ENCODE measurements at regions not wholly inside any gene's neighbourhood (a gene's known extent, or its start where the extent isn't known, plus 50 kb on each side); places are given as distances from the start of the nearest gene placed in this dataset.
"Not testable (repeated sequence)": the region's sequence is repeated elsewhere in the genome, so short reads cannot be mapped to it uniquely, and the experiment has no call there.

DNA sequence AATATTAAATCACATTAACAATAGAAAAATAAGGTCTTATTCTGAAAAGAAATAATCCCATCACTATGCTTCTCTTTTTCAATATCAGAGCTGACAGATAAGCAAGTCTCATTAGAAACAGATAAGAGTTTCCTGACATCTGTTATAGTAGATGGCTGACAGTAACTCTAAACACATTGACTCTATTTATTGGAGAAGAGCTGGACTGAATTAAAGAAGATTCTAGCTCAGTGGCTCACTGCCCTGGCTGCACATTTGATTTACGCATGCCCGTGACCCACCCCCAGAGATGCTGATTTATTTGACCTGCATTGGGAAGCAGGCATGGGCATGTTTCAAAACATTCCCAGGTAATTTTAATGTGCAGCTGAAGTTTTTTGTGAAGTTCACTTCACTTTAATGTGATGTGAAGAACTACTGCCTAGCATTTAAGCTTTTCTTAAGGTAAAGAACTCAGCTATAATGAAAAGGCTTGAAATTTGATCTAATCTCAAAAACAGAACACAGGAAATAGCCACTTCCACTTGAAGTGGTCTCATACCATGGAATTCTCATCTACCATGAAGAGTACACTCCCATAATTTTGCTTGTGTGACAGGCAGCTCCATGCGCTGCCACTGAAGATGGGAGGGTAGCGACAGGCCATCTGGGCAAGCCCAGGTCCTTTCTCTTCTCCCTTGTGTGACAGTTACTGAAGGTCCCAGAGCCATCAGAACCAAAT lies 162.3 kb downstream of the TPBG start:
- Histone ChIP-seq H3K27ac (ENCODE audit: low read depth, low read length, poor library complexity, severe bottlenecking) (no peak overlapping the region), H2AFZ (ENCODE audit: low read length) (no peak overlapping the region), H3K9me2 (ENCODE audit: insufficient read depth, low read length) (no peaks in the 10 kb centered on the region), H3K4me3 (ENCODE audit: low read depth, low read length, poor library complexity, severe bottlenecking) (no peak overlapping the region), H3K9me3 (ENCODE audit: low read length) (no peaks in the 10 kb centered on the region), H3K79me2 (ENCODE audit: insufficient read depth, low read depth, low read length) (no peaks in the 10 kb centered on the region), H3K4me2 (ENCODE audit: low read length) (no peak overlapping the region), H4K20me1 (ENCODE audit: insufficient read depth, low read length) (no peaks in the 10 kb centered on the region), H3K4me1 (ENCODE audit: insufficient read depth, low read length, poor library complexity, severe bottlenecking) (no peaks in the 10 kb centered on the region), H3K36me3 (ENCODE audit: insufficient read depth, low read length) (no peaks in the 10 kb centered on the region)
- BruUV-seq (replicated peaks), result no TSS peak
- POLR2A ChIA-PET, result no interaction called here
- TF ChIP-seq EZH2phosphoT487 (IDR thresholded peaks at IDR 0.05; ENCODE audit: borderline replicate concordance, low read depth, low read length), result no peak
- TF ChIP-seq, protein P1, sequence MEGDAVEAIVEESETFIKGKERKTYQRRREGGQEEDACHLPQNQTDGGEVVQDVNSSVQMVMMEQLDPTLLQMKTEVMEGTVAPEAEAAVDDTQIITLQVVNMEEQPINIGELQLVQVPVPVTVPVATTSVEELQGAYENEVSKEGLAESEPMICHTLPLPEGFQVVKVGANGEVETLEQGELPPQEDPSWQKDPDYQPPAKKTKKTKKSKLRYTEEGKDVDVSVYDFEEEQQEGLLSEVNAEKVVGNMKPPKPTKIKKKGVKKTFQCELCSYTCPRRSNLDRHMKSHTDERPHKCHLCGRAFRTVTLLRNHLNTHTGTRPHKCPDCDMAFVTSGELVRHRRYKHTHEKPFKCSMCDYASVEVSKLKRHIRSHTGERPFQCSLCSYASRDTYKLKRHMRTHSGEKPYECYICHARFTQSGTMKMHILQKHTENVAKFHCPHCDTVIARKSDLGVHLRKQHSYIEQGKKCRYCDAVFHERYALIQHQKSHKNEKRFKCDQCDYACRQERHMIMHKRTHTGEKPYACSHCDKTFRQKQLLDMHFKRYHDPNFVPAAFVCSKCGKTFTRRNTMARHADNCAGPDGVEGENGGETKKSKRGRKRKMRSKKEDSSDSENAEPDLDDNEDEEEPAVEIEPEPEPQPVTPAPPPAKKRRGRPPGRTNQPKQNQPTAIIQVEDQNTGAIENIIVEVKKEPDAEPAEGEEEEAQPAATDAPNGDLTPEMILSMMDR (conservative IDR thresholded peaks at IDR 0.05; ENCODE audit: low read length), result no peak
- CTCF ChIA-PET (ENCODE audit: unreplicated experiment), result no interaction called here
- intact Hi-C loops (cut with micrococcal nuclease; ENCODE audit: unreplicated experiment), result no loop called here
- DNase-seq (ENCODE audit: low spot score), result no peak

DNA sequence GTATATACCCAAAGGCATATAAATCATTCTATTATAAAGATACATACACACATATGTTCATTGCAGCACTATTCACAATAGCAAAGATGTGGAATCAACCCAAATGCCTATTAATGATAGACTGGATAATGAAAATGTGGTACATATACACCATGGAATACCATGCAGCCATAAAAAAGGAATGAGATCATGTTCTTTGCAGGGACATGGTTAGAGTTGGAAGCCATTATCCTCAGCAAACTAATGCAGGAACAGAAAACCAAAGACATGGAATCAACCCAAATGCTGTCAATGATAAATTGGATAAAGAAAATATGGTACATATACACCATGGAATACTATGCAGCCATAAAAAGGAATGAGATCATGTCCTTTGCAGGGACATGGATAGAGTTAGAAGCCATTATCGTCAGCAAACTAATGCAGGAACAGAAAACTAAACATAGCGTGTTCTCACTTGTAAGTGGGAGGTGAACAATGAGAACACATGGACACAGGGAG lies 166.4 kb downstream of the TPBG start:
- H3K36me3 ChIP-seq (ENCODE audit: insufficient read depth, low read length); H3K4me1 ChIP-seq (ENCODE audit: insufficient read depth, low read length, poor library complexity, severe bottlenecking); POLR2A ChIA-PET; intact Hi-C loops (cut with micrococcal nuclease; ENCODE audit: unreplicated experiment); H3K27ac ChIP-seq (ENCODE audit: low read depth, low read length, poor library complexity, severe bottlenecking); H3K9me2 ChIP-seq (ENCODE audit: insufficient read depth, low read length); H3K4me3 ChIP-seq (ENCODE audit: low read depth, low read length, poor library complexity, severe bottlenecking); BruUV-seq (replicated peaks); H3K4me2 ChIP-seq (ENCODE audit: low read length); H3K9me3 ChIP-seq (ENCODE audit: low read length); H4K20me1 ChIP-seq (ENCODE audit: insufficient read depth, low read length); H3K79me2 ChIP-seq (ENCODE audit: insufficient read depth, low read depth, low read length); CTCF ChIA-PET (ENCODE audit: unreplicated experiment); DNase-seq (ENCODE audit: low spot score); H2AFZ ChIP-seq (ENCODE audit: low read length): not testable (repeated sequence)

DNA sequence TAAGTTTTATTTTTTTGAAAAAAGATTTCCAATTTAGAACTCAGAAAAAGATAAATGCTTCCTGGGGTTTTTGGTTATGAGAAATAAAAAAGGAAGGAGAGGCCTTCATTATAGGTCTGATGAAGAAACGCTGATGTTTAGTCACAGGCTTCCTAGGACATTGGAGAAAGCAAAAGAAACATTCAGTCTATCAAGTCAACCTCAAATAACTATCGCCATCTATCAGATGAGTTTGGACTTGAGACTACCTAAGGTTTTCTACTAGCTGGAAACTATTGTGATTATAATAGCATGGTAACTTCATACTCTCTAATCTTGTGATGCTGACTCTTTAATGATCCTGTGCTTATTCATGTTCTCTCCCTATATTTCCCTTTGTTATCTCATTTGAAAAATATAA lies 171.3 kb downstream of the TPBG start:
- no TSS peak for BruUV-seq (replicated peaks)
- Histone ChIP-seq H3K79me2 (ENCODE audit: insufficient read depth, low read depth, low read length) (no peaks in the 10 kb centered on the region), H3K9me2 (ENCODE audit: insufficient read depth, low read length) (no peaks in the 10 kb centered on the region), H2AFZ (ENCODE audit: low read length) (no peak overlapping the region), H3K4me2 (ENCODE audit: low read length) (no peak overlapping the region), H3K27ac (ENCODE audit: low read depth, low read length, poor library complexity, severe bottlenecking) (no peak overlapping the region), H3K4me3 (ENCODE audit: low read depth, low read length, poor library complexity, severe bottlenecking) (no peak overlapping the region), H3K9me3 (ENCODE audit: low read length) (no peaks in the 10 kb centered on the region), H3K36me3 (ENCODE audit: insufficient read depth, low read length) (no peaks in the 10 kb centered on the region), H4K20me1 (ENCODE audit: insufficient read depth, low read length) (no peaks in the 10 kb centered on the region), H3K4me1 (ENCODE audit: insufficient read depth, low read length, poor library complexity, severe bottlenecking) (no peaks in the 10 kb centered on the region)
- CTCF ChIA-PET (ENCODE audit: unreplicated experiment), result no interaction called here
- intact Hi-C loops (cut with micrococcal nuclease; ENCODE audit: unreplicated experiment), result no loop called here
- POLR2A ChIA-PET, result no interaction called here
- no peak for TF ChIP-seq EZH2phosphoT487 (IDR thresholded peaks at IDR 0.05; ENCODE audit: borderline replicate concordance, low read depth, low read length)
- TF ChIP-seq, protein P1 (conservative IDR thresholded peaks at IDR 0.05; ENCODE audit: low read length), result no peak
- no peak for DNase-seq (ENCODE audit: low spot score)

DNA sequence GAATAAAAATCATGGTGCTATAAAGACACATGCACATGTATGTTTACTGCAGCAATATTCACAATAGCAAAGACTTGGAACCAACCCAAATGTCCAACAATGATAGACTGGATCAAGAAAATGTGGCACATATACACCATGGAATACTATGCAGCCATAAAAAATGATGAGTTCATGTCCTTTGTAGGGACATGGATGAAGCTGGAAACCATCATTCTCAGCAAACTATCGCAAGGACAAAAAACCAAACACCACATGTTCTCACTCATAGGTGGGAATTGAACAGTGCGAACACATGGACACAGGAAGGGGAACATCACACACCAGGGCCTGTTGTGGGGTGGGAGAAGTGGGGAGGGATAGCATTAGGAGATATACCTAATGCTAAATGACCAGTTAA lies 185.9 kb downstream of the TPBG start:
- H3K4me1 ChIP-seq (ENCODE audit: insufficient read depth, low read length, poor library complexity, severe bottlenecking); H2AFZ ChIP-seq (ENCODE audit: low read length); H3K9me2 ChIP-seq (ENCODE audit: insufficient read depth, low read length); H3K27ac ChIP-seq (ENCODE audit: low read depth, low read length, poor library complexity, severe bottlenecking); H3K4me3 ChIP-seq (ENCODE audit: low read depth, low read length, poor library complexity, severe bottlenecking); H3K4me2 ChIP-seq (ENCODE audit: low read length); CTCF ChIA-PET (ENCODE audit: unreplicated experiment); H3K9me3 ChIP-seq (ENCODE audit: low read length); H3K79me2 ChIP-seq (ENCODE audit: insufficient read depth, low read depth, low read length); H3K36me3 ChIP-seq (ENCODE audit: insufficient read depth, low read length); intact Hi-C loops (cut with micrococcal nuclease; ENCODE audit: unreplicated experiment); H4K20me1 ChIP-seq (ENCODE audit: insufficient read depth, low read length); DNase-seq (ENCODE audit: low spot score); POLR2A ChIA-PET; BruUV-seq (replicated peaks): not testable (repeated sequence)

DNA sequence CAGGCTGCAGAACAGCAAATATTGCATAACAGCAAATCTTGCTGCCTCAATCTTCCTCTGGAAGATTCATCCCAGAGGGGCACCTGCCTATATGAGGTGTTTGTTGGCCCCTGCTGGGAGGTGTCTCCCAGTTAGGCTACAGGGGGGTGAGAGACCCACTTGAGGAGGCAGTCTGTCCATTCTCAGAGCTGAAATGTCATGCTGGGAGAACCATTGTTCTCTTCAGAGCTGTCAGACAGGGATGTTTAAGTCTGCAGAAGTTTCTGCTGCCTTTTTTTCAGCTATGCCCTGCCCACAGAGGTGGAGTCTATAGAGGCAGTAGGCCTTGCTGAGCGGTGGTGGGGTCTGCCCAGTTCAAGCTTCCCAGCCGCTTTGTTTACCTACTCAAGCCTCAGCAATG lies 187.7 kb downstream of the TPBG start:
- H4K20me1 ChIP-seq (ENCODE audit: insufficient read depth, low read length); intact Hi-C loops (cut with micrococcal nuclease; ENCODE audit: unreplicated experiment); H3K9me2 ChIP-seq (ENCODE audit: insufficient read depth, low read length); H3K4me2 ChIP-seq (ENCODE audit: low read length); DNase-seq (ENCODE audit: low spot score); CTCF ChIA-PET (ENCODE audit: unreplicated experiment); H3K36me3 ChIP-seq (ENCODE audit: insufficient read depth, low read length); H3K27ac ChIP-seq (ENCODE audit: low read depth, low read length, poor library complexity, severe bottlenecking); H3K4me3 ChIP-seq (ENCODE audit: low read depth, low read length, poor library complexity, severe bottlenecking); BruUV-seq (replicated peaks); H3K9me3 ChIP-seq (ENCODE audit: low read length); H3K4me1 ChIP-seq (ENCODE audit: insufficient read depth, low read length, poor library complexity, severe bottlenecking); H3K79me2 ChIP-seq (ENCODE audit: insufficient read depth, low read depth, low read length); H2AFZ ChIP-seq (ENCODE audit: low read length): not testable (repeated sequence)
- POLR2A ChIA-PET, result interaction anchor here (0.6 to 0.8 kb wide), 2 partner anchors 24 to 146 kb away, joined by 3 read pairs; no protein-coding TSS in a partner anchor
